ENCODE measurements at regions not wholly inside any gene's neighbourhood (a gene's known extent, or its start where the extent isn't known, plus 50 kb on each side); places are given as distances from the start of the nearest gene placed in this dataset.

- no peak for DNase-seq (ENCODE audit: extremely low read depth in 1 of 11, low read depth in 9 of 11, low spot score in 4 of 11)
Observed at GRCh38 chr20:23161244-23161891, 75.2 kb upstream of the CD93 start.

- no peak for DNase-seq (ENCODE audit: extremely low read depth in 1 of 11, low read depth in 9 of 11, low spot score in 4 of 11)
Observed at GRCh38 chr20:23160536-23161243, 74.6 kb upstream of the CD93 start.

- DNase-seq (ENCODE audit: extremely low read depth in 1 of 11, low read depth in 9 of 11, low spot score in 4 of 11) = no peak
Observed at GRCh38 chr20:23159947-23160318, 73.8 kb upstream of the CD93 start.

GRCh38 chr20:23159256-23159946, 73.3 kb upstream of the CD93 start:
- DNase-seq (ENCODE audit: extremely low read depth in 1 of 11, low read depth in 9 of 11, low spot score in 4 of 11) = no peak

- DNase-seq (ENCODE audit: extremely low read depth in 1 of 11, low read depth in 9 of 11, low spot score in 4 of 11) = no peak
Observed at GRCh38 chr20:23157734-23158133, 71.6 kb upstream of the CD93 start.

GRCh38 chr20:23156842-23157423, 70.8 kb upstream of the CD93 start:
- no peak for DNase-seq (ENCODE audit: extremely low read depth in 1 of 11, low read depth in 9 of 11, low spot score in 4 of 11)

GRCh38 chr20:23156170-23156841, 70.2 kb upstream of the CD93 start:
- no peak for DNase-seq (ENCODE audit: extremely low read depth in 1 of 11, low read depth in 9 of 11, low spot score in 4 of 11)

GRCh38 chr20:23155141-23155590, 69.0 kb upstream of the CD93 start:
- no peak for DNase-seq (ENCODE audit: extremely low read depth in 1 of 11, low read depth in 9 of 11, low spot score in 4 of 11)

GRCh38 chr20:23153696-23154341, 67.7 kb upstream of the CD93 start:
- no peak for DNase-seq (ENCODE audit: extremely low read depth in 1 of 11, low read depth in 9 of 11, low spot score in 4 of 11)

- DNase-seq (ENCODE audit: extremely low read depth in 1 of 11, low read depth in 9 of 11, low spot score in 4 of 11) = no peak
Observed at GRCh38 chr20:23152902-23153301, 66.8 kb upstream of the CD93 start.

- DNase-seq (ENCODE audit: extremely low read depth in 1 of 11, low read depth in 9 of 11, low spot score in 4 of 11) = no peak
Observed at GRCh38 chr20:23152308-23152892, 66.3 kb upstream of the CD93 start.

- no peak for DNase-seq (ENCODE audit: extremely low read depth in 1 of 11, low read depth in 9 of 11, low spot score in 4 of 11)
Observed at GRCh38 chr20:23151885-23152284, 65.8 kb upstream of the CD93 start.

GRCh38 chr20:23151008-23151703, 65.0 kb upstream of the CD93 start:
- DNase-seq (ENCODE audit: extremely low read depth in 1 of 11, low read depth in 9 of 11, low spot score in 4 of 11) = no peak

GRCh38 chr20:23150304-23151007, 64.3 kb upstream of the CD93 start:
- DNase-seq (ENCODE audit: extremely low read depth in 1 of 11, low read depth in 9 of 11, low spot score in 4 of 11) = no peak

- DNase-seq (ENCODE audit: extremely low read depth in 1 of 11, low read depth in 9 of 11, low spot score in 4 of 11) = no peak
Observed at GRCh38 chr20:23149623-23150279, 63.6 kb upstream of the CD93 start.

GRCh38 chr20:23148731-23149570, 62.8 kb upstream of the CD93 start:
- no peak for DNase-seq (ENCODE audit: extremely low read depth in 1 of 11, low read depth in 9 of 11, low spot score in 4 of 11)
